HG03108 (cell line): ENCODE measurements at regions not wholly inside any gene's neighbourhood (a gene's known extent, or its start where the extent isn't known, plus 50 kb on each side); places are given as distances from the start of the nearest gene placed in this dataset.
"Not testable (repeated sequence)": the region's sequence is repeated elsewhere in the genome, so short reads cannot be mapped to it uniquely, and the experiment has no call there.

Experiments used
- ATAC-seq: cut with Tn5 transposase; IDR thresholded peaks from one replicate; pipeline ENCODE4 v1.9.1; 2021; ENCODE audit warnings: moderate library complexity; ENCODE audit not compliant: unreplicated experiment

- no peak for ATAC-seq
These were observed 71.9 kb downstream of the DYNAP start for GRCh38 chr18:54662986-54663385.

GRCh38 chr18:54669701-54670100 is 78.7 kb downstream of the DYNAP start:
- not testable (repeated sequence) for ATAC-seq

GRCh38 chr18:54671291-54671881 is 80.3 kb downstream of the DYNAP start:
- ATAC-seq: no peak

GRCh38 chr18:54672109-54672508 is 81.1 kb downstream of the DYNAP start:
- ATAC-seq: no peak

GRCh38 chr18:54672846-54673475 is 81.9 kb downstream of the DYNAP start:
- no peak for ATAC-seq

GRCh38 chr18:54673936-54674335 is 82.9 kb downstream of the DYNAP start:
- ATAC-seq: no peak

GRCh38 chr18:54675076-54675475 is 84.0 kb downstream of the DYNAP start:
- ATAC-seq: no peak

GRCh38 chr18:54679318-54680149 is 88.5 kb downstream of the DYNAP start:
- ATAC-seq: no peak

GRCh38 chr18:54684784-54685183 is 93.7 kb downstream of the DYNAP start:
- no peak for ATAC-seq

- no peak for ATAC-seq
These were observed 98.3 kb downstream of the DYNAP start for GRCh38 chr18:54689319-54689718.

- no peak for ATAC-seq
These were observed 99.2 kb downstream of the DYNAP start for GRCh38 chr18:54690198-54690597.

- ATAC-seq: no peak
These were observed 101.4 kb downstream of the DYNAP start for GRCh38 chr18:54692463-54692862.

- no peak for ATAC-seq
These were observed 105.7 kb downstream of the DYNAP start for GRCh38 chr18:54696616-54697293.

- no peak for ATAC-seq
These were observed 109.5 kb downstream of the DYNAP start for GRCh38 chr18:54700580-54700979.

- no peak for ATAC-seq
These were observed 111.6 kb downstream of the DYNAP start for GRCh38 chr18:54702686-54703085.

GRCh38 chr18:54710074-54710899 is 118.0 kb upstream of the RAB27B start:
- no peak for ATAC-seq

- ATAC-seq: no peak
These were observed 117.4 kb upstream of the RAB27B start for GRCh38 chr18:54710900-54711281.

- ATAC-seq: no peak
These were observed 116.0 kb upstream of the RAB27B start for GRCh38 chr18:54712306-54712705.

GRCh38 chr18:54712758-54713157 is 115.5 kb upstream of the RAB27B start:
- ATAC-seq: no peak

GRCh38 chr18:54713386-54713785 is 114.9 kb upstream of the RAB27B start:
- no peak for ATAC-seq

- ATAC-seq: no peak
These were observed 113.4 kb upstream of the RAB27B start for GRCh38 chr18:54714851-54715250.
